IPS-18c (cell line): ENCODE measurements at regions not wholly inside any gene's neighbourhood (a gene's known extent, or its start where the extent isn't known, plus 50 kb on each side); places are given as distances from the start of the nearest gene placed in this dataset.
"Not testable (repeated sequence)": the region's sequence is repeated elsewhere in the genome, so short reads cannot be mapped to it uniquely, and the experiment has no call there.

Source experiments
- H3K4me3 ChIP-seq: 2 replicates; pipeline ENCODE4 v1.7.0; 2013; ENCODE audit warnings: low read depth, mild to moderate bottlenecking, low read length, moderate library complexity; ENCODE audit not compliant: insufficient read depth
- H3K9me3 ChIP-seq: one replicate; pipeline ENCODE4 v1.6.1; 2013; ENCODE audit warnings: mild to moderate bottlenecking, low read length, moderate library complexity; ENCODE audit not compliant: control insufficient read depth, insufficient read depth

- peaks cover 2% of the 10 kb centered on the region for H3K9me3 ChIP-seq
- no peak overlapping the region for H3K4me3 ChIP-seq
Observed at GRCh38 chr22:48406161-48406560, 1421.5 kb downstream of the BRD1 start.

DNA sequence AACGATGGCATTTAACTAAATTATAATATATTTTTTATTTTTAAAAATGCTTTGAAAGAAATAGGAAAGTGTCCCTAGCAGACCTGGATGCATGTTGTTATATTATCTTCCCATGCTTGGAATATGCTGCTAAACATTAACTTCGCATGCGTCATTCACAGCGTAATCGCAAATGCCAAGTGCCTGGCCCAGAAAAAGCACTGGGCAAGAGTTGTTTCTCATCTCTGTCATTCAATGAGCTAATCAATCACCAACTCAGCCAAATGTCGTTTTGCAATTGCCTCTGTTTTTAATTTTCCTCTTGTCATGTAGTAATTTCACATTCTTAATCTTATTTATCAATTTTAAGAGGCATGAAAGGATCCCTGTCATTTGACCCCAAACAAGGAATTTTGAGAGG is 1421.9 kb downstream of the BRD1 start:
- Histone ChIP-seq H3K9me3 (peaks cover 4% of the 10 kb centered on the region), H3K4me3 (no peak overlapping the region)

GRCh38 chr22:48404801-48405447 is 1422.7 kb downstream of the BRD1 start:
- peaks cover 6% of the 10 kb centered on the region for H3K9me3 ChIP-seq
- H3K4me3 ChIP-seq = no peak overlapping the region

DNA sequence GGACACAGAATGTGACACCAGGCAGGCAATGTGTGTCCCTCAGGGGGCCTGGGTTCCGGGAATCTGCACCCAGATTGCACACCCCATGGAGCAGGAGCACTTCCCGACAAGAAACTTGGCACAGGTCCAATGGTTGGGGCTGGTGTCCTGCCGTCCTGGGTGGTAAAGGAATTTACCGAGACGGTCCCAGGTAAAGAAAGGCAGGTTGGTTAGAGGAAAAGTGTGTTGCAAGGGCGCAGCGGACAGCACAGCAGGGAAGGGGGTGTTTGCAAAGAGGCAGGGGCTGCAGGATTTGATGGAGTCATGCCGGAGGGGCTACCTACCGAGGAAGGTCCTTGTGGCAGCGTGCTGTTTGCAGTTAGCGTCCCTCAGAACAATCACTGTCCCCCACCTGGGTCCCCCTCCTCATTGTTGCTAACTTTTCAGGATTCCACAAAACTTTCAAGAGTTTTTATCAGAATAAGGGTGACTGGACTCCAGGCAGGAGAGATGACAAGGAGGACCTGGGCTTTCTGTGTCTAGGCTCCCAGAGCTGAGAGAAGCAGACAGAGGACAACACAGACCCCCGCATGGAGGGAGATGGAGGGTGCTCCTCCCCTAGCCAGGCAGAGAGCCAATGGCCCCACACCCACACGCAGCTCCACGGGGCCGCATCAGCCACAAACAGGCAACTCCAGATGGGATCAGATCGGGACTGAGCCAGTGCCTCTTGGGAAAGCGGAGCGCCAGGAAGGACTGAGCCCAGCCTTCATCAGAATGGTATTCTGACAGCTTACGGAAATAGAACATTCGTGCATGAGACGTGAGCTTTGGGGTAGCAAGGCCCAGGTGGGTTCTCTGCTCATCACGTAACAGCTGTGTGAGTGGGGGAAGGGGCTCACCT is 1423.9 kb downstream of the BRD1 start:
- H3K4me3 ChIP-seq = no peak overlapping the region
- peaks cover 6% of the 10 kb centered on the region for H3K9me3 ChIP-seq

- no peak overlapping the region for H3K4me3 ChIP-seq
- peaks cover 6% of the 10 kb centered on the region for H3K9me3 ChIP-seq
Observed at GRCh38 chr22:48402591-48403031, 1425.1 kb downstream of the BRD1 start.

DNA sequence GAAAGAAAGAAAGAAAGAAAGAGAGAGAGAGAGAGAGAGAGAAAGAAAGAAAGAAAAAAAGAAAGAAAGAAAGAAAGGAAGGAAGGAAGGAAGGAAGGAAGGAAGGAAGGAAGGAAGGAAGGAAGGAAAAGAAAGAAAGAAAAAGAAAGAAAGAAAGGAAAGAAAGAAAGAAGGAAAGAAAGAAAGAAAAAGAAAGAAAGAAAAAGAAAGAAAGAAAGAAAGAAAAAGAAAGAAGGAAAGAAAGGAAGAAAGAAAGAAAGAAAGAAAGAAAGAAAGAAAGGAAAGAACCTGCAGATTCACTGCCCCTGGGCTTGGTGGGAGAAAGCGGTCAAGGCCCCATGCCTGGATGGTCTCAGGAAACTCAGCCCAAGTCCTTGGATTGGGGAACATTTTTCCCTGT is 1426.2 kb downstream of the BRD1 start:
- H3K9me3 ChIP-seq, H3K4me3 ChIP-seq: not testable (repeated sequence)

DNA sequence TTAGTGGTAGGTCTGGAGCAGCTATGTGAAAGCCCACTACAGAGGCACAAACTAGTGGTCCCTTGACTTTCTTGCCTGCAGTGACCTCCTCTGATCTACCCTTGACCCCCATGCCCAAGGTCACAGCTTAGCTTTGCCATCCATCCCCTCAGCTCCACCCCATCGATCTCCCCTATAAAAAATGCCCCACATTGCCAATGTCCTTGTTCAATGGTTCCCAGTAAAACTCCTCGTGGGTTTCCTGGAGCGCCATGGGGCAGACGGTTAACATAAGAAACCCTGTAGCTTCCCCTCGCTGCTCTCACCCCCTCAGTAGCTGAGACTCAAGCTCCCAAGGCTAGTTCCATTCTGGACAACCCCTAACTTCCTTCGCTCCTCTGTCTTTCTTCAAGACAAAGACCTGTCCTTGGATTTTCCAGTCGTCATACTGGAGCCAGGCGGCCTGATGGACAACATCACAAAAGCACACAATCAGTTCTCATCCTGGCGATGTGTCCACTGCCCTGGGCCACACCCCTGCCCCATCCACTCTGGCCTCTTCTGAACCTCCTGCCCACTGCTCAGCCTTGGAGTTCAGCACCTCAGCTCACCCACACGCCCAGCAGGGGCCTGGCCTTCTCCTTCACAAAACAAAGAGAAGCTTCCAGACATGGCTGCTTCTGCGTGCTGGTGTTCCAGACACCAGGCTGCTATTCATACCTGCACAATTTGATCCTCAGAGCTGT is 1429.3 kb downstream of the BRD1 start:
- Histone ChIP-seq H3K4me3 (no peak overlapping the region), H3K9me3 (peaks cover 3% of the 10 kb centered on the region)

DNA sequence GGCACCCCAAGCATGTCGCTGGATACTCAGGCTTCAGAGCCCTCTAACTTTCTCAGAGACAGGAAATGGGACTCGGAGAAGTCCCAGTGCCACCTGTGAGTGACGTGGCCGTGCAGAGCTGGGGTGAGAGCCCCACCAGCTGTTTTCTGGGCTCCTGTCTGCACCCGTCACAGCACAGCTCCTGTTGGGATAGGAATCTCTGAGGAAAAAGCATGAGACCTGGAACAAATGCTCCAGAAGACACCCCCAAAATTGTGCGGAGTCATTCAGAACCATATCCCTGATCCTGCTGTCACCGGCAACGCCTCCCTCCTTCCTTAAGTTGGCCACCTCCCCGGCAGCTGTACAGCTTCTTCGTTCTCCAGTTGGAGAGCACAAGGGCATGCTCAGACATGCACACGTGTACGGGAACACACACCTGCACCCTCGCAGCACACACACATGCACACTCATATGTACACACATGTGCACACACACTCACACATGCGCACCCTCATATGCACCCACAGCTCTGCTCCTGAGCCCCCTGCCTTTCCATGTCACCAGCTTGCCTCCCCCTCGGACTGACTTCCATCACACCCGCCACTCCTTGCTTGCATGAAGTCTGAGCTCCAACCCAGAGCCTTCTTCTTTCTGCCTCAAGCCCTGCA is 1430.0 kb downstream of the BRD1 start:
- H3K4me3 ChIP-seq = no peak overlapping the region
- peaks cover 3% of the 10 kb centered on the region for H3K9me3 ChIP-seq

GRCh38 chr22:48396785-48397530 is 1430.7 kb downstream of the BRD1 start:
- H3K9me3 ChIP-seq = peaks cover 3% of the 10 kb centered on the region
- H3K4me3 ChIP-seq = no peak overlapping the region

DNA sequence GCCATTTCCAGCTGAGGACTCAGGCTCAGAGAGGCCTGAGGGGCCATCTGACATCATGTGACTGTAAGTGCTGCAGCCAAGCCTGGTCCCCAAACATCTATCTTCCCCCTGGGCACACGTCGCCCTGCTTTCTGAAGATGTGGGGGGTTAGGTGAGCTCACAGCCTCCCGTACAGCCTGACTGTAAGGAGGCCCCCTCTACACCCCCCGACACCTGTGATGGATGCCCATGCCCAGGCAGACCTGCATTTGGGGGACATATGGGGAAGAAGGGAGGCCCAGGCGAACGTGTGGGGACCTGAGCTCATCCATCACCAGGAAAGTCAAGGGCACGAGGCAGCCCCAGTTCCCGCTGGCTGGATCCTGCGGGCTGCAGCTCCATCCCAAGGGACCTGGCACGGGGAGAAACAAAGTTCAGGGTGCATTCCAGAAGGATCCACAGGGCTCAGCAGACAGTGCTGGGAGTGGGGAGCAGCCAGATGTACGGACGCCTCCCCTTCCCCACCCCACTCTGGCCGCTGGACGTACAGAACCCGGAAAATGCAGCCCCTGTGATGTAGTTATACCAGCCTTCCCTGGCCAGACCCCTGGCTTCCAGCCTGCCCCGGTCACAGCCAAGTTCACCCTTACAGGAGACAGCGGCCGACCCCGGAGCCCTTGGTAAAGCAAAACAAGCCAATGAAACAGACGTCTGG is 1431.4 kb downstream of the BRD1 start:
- no peak overlapping the region for H3K4me3 ChIP-seq
- H3K9me3 ChIP-seq = peaks cover 3% of the 10 kb centered on the region

- Histone ChIP-seq H3K4me3 (no peak overlapping the region), H3K9me3 (no peaks in the 10 kb centered on the region)
Observed at GRCh38 chr22:48395201-48395600, 1432.5 kb downstream of the BRD1 start.

GRCh38 chr22:48394787-48395186 is 1432.9 kb downstream of the BRD1 start:
- Histone ChIP-seq H3K4me3 (no peak overlapping the region), H3K9me3 (no peaks in the 10 kb centered on the region)

- Histone ChIP-seq H3K9me3 (no peaks in the 10 kb centered on the region), H3K4me3 (no peak overlapping the region)
Observed at GRCh38 chr22:48393885-48394284, 1433.8 kb downstream of the BRD1 start.

DNA sequence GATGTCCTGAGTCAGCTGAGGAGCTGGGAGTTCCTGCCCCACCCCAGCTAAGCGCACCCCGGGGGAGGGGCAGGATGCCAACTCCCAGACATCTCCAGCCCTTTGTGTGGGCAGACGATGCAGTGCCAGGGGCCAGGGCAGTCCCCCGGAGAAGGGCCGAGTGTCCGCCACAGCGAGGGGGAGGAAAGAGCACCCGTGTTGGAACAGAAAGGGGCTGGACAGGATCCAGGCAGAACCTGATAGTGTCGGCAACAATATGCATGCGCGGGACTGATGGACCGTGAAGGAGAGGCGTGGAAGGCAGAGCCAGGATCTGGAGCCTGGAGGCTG is 1434.7 kb downstream of the BRD1 start:
- Histone ChIP-seq H3K9me3 (no peaks in the 10 kb centered on the region), H3K4me3 (no peak overlapping the region)

DNA sequence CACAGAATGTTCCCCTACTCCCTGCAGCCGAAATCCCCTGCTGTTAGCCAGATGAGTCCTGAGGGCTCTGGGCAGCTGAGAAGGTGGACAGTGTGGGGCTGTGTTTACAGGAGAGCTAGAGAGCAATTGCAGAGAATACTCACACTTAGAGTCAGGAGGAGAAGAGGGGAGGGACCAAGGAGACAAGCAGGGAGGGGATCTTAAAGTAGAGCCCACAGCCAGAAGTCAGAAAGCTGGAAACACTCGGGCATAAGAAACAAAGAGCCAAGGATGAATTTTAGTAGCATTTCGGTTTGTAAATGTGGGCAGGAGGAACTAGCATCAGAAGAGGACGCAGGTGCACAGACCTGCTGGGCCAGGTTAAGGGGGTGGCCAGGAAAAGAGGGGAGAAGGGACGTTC is 1435.9 kb downstream of the BRD1 start:
- Histone ChIP-seq H3K4me3 (no peak overlapping the region), H3K9me3 (no peaks in the 10 kb centered on the region)

DNA sequence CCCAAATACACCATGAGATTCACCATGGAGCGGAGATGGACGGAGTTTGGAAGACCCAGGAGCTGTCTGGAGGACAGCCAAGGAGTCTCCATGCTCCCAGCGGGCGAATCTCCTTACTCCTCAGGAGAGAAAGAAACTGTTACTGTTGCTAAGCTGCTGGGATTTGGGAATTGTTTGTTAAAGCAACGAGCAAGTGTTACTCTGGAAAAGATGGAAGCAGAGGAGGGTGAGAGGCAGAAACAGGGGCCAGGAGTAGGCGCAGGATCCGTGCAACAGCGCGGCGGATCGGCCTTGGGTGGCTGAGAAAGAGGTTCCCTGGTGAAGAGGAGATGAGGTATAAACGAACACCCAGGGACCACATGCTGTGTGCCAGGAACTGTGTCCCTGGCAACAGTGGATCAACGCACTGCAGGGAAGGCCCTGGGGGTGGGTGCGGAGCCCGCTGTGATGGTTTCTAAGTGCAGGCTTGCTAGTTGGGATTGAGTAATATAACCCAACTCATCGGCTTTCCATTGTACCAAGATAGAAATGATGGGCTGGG is 1436.4 kb downstream of the BRD1 start:
- Histone ChIP-seq H3K9me3 (no peaks in the 10 kb centered on the region), H3K4me3 (no peak overlapping the region)
